ENCODE measurements at regions not wholly inside any gene's neighbourhood (a gene's known extent, or its start where the extent isn't known, plus 50 kb on each side); places are given as distances from the start of the nearest gene placed in this dataset.
A peak's percentile ranks its signal among the peaks of the same experiment; 100 is the strongest.

DNA sequence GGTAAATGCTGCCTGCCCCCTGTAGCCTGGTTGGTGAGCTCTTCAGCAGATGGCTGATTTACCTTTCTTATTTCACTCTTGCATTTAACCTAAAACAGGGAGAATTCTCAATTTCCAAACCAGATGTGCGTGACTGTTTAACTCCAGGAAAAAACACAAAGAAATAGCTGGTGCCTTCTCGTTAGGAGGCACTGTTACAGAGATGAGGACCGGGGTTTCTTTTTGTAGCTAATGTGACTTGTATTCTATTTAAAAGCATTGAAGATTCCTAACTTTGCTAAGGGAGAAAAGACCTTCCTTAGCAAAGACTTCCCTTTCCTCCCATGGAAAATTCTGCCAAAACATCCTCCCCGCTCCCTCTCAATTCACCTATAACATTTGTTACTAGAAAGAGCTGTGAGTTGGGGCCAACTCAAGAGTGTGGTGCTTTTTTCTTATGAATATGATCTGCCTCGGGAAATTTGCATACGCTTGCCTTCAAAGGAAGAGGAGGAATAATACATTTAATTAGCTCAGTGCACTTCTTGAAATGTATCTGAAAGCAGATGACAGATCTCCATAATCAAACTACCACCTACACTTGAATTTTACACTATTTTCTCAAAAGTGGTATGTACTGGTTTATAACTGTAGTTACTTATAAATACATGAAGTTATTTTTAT lies 102.0 kb upstream of the ARID2 start:
- H3K9me3 ChIP-seq (ENCODE audit: control insufficient read depth in 2 of 3, insufficient read depth in 1 of 3, low read length in 3 of 3): no peaks in the 10 kb centered on the region
- H3K27ac ChIP-seq (ENCODE audit: low read depth in 2 of 2, low read length in 2 of 2): no peak overlapping the region
- H3K36me3 ChIP-seq (ENCODE audit: control insufficient read depth in 2 of 3, insufficient read depth in 3 of 3, low read length in 3 of 3): no peaks in the 10 kb centered on the region
- FAIRE-seq: no peak
- DNase-seq: peak in 1 of 5 donors; percentile 42
- no peak for TF ChIP-seq CTCF (IDR thresholded peaks at IDR 0.05; ENCODE audit: borderline replicate concordance, extremely low read depth, insufficient read depth)
- H3K4me3 ChIP-seq (ENCODE audit: low read length in 3 of 3): no peak overlapping the region
- no peaks in the 10 kb centered on the region for H3K27me3 ChIP-seq (ENCODE audit: control insufficient read depth, insufficient read depth, low read length)
- H3K4me1 ChIP-seq (ENCODE audit: control insufficient read depth in 2 of 3, insufficient read depth in 2 of 3, low read depth in 1 of 3, low read length in 3 of 3): no peaks in the 10 kb centered on the region
- no peak overlapping the region for H3K9ac ChIP-seq (ENCODE audit: low read length in 3 of 3)
- intact Hi-C loops (cut with DNase I): no loop called here

DNA sequence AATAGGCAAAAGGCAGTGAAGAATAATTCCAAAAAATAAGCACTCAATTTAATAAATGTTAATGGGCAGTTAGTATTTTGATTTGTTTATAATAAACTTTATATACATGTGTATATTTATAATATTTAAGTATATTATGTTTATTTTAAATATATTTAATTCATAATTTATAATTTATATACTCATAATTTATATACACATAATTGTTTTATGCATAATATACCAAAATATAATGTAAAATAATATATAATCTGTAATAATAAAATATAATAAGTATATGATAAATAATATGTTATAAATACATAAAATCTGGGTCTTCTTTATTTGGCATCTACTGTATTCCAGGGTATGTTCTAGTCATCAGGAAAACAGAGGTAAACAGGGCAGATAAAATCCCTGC lies 100.2 kb upstream of the ARID2 start:
- no peaks in the 10 kb centered on the region for H3K27me3 ChIP-seq (ENCODE audit: control insufficient read depth, insufficient read depth, low read length)
- DNase-seq: no peak
- no peaks in the 10 kb centered on the region for H3K9me3 ChIP-seq (ENCODE audit: control insufficient read depth in 2 of 3, insufficient read depth in 1 of 3, low read length in 3 of 3)
- peak; percentile 97 for FAIRE-seq
- H3K27ac ChIP-seq (ENCODE audit: low read depth in 2 of 2, low read length in 2 of 2): no peak overlapping the region
- no peak for TF ChIP-seq CTCF (IDR thresholded peaks at IDR 0.05; ENCODE audit: borderline replicate concordance, extremely low read depth, insufficient read depth)
- no peaks in the 10 kb centered on the region for H3K4me1 ChIP-seq (ENCODE audit: control insufficient read depth in 2 of 3, insufficient read depth in 2 of 3, low read depth in 1 of 3, low read length in 3 of 3)
- no peak overlapping the region for H3K9ac ChIP-seq (ENCODE audit: low read length in 3 of 3)
- no peaks in the 10 kb centered on the region for H3K36me3 ChIP-seq (ENCODE audit: control insufficient read depth in 2 of 3, insufficient read depth in 3 of 3, low read length in 3 of 3)
- no peak overlapping the region for H3K4me3 ChIP-seq (ENCODE audit: low read length in 3 of 3)
- intact Hi-C loops (cut with DNase I): no loop called here

GRCh38 chr12:45633733-45634132 lies 95.8 kb upstream of the ARID2 start:
- no peak for TF ChIP-seq CTCF (IDR thresholded peaks at IDR 0.05; ENCODE audit: borderline replicate concordance, extremely low read depth, insufficient read depth)
- FAIRE-seq: no peak

More at GRCh38 chr12:45633733-45634132, 95.8 kb upstream of the ARID2 start:
- no peak for DNase-seq
- no peaks in the 10 kb centered on the region for H3K4me1 ChIP-seq (ENCODE audit: control insufficient read depth in 2 of 3, insufficient read depth in 2 of 3, low read depth in 1 of 3, low read length in 3 of 3)
- no peak overlapping the region for H3K4me3 ChIP-seq (ENCODE audit: low read length in 3 of 3)
- intact Hi-C loops (cut with DNase I): no loop called here
- no peak overlapping the region for H3K9ac ChIP-seq (ENCODE audit: low read length in 3 of 3)
- H3K9me3 ChIP-seq (ENCODE audit: control insufficient read depth in 2 of 3, insufficient read depth in 1 of 3, low read length in 3 of 3): no peaks in the 10 kb centered on the region
- no peak overlapping the region for H3K27ac ChIP-seq (ENCODE audit: low read depth in 2 of 2, low read length in 2 of 2)
- no peaks in the 10 kb centered on the region for H3K36me3 ChIP-seq (ENCODE audit: control insufficient read depth in 2 of 3, insufficient read depth in 3 of 3, low read length in 3 of 3)
- H3K27me3 ChIP-seq (ENCODE audit: control insufficient read depth, insufficient read depth, low read length): no peaks in the 10 kb centered on the region
